Activated CD8-positive, alpha-beta memory T cell treated with anti-CD3 and anti-CD28 coated beads for 24 hours (primary cell): ENCODE measurements at regions not wholly inside any gene's neighbourhood (a gene's known extent, or its start where the extent isn't known, plus 50 kb on each side); places are given as distances from the start of the nearest gene placed in this dataset.

ENCODE experiments used
- DNase-seq: peaks from one replicate; pipeline ENCODE4 v3.0.0-alpha.2; 2020

DNA sequence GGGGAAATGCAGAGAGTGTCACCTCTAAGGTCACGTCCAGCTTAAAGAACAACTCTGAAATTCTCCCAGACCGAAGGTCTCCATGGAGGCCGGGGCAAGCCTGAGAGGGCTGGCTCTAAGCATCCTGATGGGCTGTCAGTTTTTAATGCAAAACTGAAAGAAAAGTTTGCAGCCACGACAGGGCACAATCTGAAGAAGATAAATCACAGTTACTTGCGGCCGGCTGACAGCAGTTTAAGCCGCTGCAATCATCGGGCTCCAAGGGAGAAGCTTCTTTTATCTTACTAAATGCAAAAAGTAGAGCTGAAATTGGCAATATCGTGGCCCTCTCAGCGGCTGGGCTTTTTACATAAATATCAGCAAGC lies 168.8 kb downstream of the CYLD start:
- no peak for DNase-seq

DNA sequence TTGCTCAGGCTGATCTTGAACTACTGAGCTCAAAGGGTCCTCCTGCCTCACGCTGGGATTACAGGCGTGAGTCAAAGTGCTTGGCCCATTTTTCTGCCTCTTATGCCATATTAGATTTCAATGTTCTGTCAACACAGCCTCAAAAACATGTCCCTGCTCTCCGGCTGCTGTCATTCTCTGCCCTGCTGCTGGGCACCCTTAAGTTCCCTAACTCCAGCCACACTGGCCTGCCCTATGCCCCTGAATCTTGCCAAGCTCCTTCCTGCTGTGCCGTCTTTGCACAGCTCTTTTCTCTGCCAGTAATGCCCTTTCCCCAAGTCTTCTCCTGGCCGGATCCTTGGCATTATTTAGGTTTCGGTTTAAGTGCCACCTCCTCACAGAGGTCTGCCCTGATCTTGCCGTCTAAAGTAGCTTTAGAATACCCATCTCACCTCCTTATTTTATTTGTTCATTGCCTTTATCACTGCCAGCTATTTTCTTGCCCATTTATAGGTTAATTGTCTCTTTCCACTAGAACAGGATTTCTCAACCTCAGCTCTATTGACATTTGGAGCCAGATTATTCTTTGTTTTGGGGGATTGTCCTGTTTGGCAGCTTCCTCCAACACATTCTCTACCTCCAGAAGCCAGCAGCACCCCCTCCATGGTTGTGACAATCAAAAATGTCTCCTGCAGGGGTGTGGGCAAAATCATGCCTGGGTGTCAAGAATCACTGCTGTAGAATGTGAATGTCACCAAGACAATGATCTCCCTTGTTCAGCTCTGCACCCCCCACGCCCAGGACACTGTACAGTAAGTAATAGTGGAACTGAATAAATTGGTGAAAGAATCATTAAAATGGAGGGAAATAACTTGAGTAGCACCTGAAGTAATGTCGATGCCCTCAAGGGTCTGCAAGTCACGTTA lies 168.2 kb downstream of the CYLD start:
- no peak for DNase-seq

DNA sequence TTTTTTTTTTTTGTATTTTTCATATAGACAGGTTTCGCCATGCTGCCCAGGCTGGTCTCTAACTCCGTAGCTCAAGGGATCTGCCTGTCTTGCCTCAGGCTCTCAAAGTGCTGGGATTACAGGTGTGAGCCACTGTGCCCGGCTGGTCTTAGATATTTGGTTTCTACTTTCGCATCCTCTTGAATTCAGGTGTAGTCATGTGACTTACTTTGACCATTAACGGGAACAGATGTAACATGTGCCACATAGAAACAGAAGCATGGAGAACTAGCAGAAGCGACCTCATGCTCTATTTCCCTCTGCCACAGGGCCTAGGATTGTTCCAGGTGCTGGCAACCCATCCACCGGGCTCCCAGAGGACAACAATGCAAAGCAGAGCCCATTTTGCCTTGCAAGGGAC lies 166.6 kb downstream of the CYLD start:
- DNase-seq = no peak

DNA sequence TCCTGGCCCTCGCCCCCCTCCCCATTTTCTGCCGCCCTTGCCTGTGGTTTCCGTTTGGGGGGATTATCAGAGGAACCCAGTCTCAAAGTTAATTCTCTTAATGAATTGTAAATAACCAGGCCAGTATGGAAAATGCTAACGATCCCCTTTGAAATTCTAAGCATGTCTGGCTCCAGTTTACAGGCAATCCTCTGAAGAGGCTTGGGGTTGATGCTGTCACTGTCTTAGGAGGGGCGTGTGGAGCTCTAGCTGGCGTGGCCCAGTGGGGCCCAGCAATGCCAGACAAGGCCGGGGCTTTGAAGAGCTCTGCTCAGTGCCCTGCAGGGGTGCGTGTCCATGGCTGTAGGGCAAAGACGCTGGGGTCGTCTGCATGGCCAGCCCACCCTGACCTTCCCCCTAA lies 164.6 kb downstream of the CYLD start:
- no peak for DNase-seq

DNA sequence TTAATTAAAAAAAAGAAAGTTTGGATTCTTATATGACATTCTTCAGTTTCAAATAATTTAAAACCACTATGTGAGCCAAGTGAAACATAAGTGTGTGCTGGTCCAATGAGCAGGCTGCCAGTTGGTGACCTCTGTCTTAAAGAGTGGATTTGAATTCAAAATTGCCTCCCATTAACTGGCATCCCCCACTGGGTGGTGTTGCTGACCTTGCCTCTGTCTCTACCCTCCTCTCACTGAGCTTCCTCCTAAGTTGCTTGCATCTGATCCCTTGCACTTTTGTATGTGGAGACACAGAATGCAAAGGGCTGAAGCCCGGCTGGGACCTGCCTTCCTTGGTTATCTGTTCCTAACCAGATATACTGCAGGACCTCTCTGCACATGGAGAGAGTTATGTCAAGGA lies 160.6 kb downstream of the CYLD start:
- DNase-seq = no peak

DNA sequence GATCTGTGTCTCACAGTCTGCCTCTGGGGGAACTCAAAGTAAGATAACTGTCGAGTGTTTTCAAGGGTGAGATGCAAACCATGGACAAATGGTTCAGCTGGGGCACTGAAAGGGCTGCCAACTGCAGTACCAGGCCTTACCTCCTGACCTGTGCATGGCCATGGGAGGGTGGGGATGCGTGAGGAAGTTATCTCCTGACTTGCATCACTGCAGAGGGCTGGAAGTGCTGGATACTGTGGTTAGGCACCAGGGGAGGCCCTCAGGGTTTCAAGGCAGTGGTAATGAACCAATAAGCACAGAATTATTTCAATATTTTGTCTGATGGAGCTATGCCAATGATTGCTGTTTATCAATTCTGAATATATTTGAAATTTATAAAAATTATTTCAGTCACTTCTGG lies 159.2 kb downstream of the CYLD start:
- no peak for DNase-seq

DNA sequence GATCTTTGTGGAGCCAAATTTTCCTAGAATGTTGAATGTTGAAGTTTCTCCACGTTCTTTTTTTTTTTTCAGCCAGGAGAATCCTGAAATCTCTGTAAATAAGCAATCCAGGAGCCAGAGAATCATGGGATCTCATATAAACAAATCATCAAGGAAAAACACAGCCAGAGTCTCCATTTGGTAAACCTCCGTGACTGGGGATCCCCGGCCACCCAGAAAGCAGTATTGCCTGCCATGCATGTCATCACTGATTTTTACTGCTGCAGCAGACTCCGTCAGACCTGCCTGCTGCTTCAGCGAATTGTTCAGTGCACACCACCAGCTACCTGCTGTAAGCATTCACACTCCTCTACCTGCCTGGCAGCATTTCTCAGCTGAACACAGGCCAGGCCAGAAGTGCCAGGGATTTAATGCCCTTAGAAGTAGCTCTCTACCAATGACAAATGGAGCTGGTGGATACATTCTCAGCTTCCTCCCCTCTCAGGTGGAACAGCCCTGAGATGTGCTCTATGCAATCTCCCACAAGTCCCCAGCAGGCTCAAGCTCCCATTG lies 158.6 kb downstream of the CYLD start:
- DNase-seq = no peak

DNA sequence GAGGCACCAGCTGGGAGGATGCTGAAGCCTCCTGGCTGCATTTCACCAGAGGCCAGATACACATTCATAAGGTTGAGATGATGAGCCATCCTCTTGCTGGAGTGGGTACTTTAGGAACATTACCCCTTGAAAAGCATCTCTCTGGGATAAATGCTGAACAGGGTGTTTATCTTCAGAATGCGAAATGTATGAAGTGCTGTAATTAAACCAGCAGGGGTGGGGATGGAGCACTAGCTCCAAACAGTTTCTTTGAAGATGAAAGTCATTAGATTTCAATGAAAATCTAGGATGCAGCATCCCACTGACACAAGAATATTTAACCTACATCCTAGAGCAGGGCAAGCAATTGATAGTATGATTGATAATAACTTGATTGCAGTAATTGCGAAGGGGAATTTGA lies 158.1 kb downstream of the CYLD start:
- DNase-seq = no peak

DNA sequence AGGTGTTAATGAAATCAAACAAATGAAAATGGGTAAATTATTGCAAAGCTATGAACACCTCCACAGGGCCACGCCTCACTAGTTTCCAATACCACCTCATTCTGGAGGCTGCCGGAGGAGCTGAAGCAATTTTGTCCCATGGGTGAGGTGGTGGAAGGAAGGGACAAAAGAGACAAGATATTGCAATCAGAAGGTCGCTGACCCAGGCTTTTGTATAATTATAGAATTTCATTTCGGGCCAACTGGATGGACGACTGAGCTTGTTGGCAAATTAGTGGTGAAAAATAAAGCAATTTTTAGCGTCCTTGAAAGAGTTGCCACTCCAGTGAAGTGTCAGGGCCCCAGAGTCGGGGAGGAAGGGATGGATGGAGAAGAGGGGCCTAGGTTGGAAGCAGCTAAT lies 147.9 kb downstream of the CYLD start:
- DNase-seq = no peak

DNA sequence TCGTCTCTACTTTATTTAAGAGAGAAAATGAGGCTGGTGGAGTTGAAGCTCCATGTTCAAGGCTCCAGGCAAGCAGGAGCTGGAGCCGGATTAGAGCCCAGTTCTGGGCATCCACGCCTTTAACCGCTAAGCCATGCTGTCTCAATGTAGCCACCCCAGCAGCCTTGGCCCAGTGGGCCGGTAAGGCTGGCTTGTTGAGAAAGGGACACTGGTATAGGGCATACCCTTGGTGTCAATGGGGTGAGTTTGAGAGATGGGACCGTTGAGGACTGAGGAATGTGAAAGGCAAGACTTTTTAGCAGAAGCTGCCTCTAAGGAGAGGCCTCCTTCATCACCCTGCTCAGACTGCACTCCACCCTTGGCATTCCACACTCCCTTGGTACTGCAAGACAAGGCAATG lies 147.4 kb downstream of the CYLD start:
- no peak for DNase-seq

DNA sequence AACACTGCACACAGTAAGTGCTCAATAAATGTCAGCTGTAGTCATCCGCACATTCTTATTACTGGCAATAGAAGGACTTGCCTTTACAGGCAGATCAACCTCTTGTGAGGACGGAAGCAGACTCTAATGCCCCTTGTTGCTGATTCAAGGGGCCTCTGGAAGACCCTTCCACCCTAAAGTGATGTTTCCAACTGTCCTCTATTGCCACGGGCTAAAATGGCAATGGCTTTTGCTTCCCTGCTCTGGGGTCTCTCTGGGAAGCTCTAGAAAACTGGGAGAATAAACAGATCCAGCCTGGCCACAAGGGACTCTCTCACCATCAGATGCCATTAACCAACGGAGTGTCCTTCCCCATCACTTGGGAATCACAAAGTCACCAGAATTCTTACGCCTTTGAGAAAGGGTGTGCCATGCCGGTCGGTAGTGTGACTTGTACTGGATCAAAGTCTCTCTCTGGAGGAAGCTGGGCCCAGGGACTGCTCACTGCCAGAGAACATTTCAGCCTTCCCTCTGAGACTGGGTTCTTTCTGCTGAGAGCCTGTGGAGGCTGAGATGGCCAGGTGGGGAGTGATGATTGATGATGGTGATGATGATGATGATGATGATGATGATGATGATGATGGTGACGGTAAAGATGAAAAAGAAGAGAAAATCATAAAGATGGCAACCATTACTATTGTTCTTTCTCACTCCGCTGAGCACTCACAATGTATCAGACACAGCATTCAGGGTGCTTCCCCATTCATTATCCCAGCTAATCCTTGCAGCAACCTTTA lies 146.8 kb downstream of the CYLD start:
- no peak for DNase-seq

DNA sequence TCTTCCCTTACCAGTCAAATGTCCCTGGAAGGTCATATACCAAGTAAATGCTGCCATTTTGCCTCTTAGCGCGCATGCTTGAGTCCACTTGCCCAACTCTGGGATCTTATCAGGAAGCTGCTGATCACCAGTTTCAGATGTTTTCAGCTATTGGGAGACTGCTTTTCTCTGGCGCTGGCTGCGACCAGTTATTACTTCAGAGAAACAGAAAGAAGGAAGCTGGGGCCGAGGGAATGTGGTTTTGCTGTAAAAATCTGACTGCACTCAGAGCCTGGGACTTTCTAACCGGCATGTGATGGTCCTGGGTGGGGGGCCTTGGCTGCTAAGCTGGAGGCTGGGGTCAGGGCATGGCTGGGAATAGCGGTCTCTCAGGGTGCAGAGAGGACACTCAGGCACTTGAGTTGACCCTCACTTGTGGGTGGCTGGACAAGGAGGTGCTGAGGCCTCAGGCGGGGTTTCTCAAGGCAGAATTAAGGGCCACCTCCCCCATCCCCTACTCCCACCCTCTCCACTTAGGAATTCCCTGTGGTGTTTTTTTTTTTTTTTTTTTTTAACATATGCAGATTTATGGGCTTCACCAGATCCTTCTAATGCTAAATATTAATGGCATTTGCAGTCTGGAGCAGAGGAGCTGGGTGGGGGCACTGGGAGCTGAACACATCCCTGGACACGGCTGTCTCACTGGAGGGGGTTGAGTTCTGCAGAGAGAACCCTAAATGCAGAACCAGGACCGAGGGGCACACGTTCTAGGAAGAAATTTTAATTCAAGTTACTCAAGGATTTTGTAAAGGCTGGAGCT lies 145.8 kb downstream of the CYLD start:
- DNase-seq = no peak

DNA sequence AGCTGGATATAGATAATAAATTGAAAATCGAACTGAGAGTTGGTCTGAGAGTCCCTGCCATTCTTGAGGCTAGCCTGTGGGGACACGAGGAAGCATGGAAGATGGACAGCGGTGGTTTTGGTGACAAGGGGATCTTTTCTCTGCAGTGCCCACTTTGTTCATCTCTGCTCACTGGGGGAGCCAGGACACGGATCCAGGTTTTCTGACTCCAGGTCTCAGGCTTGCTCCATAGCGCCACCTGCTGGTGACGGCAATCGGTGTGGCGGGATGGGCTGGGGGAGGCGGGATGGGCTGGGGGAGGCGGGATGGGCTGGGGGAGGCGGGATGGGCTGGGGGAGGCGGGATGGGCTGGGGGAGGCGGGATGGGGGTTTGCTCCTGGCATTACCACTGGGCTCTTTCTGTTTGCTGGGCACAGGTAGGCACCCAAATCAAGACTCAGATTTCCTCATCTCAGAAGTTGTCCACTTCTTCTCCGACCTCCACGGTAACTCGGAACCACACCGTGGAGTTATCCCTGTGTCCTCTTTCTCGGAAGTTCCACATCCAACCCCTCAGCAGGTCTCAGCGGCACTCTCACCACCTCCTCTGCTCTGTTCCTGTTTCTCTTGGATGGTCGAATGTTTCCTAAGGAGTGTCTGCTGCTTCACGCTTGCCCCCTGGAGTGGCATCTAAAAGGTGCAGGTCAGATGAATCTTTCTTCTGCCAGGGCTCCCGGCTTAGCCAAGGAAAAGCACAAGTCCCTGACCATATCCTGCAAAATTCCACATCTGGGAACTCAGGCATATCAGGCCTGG lies 142.4 kb downstream of the CYLD start:
- DNase-seq = no peak

DNA sequence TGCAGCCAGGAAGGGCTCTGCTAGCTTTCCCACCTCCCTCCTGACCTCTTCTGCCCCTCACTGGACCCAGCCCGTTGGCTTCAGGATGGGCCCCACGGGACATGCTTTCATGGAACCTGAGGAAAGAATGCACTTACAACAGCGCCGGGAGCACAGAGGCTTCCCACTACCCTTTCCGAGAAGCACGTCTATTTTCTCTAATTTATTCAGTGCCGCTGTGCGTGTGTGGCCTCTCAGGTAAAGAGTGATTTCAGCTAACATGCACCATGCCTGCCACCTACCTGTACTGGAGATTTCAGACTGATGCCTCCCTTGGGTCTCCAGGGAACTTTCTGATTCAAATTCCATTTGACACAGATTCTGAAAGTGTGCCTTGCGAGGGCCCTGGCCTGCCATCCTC lies 140.1 kb downstream of the CYLD start:
- no peak for DNase-seq

DNA sequence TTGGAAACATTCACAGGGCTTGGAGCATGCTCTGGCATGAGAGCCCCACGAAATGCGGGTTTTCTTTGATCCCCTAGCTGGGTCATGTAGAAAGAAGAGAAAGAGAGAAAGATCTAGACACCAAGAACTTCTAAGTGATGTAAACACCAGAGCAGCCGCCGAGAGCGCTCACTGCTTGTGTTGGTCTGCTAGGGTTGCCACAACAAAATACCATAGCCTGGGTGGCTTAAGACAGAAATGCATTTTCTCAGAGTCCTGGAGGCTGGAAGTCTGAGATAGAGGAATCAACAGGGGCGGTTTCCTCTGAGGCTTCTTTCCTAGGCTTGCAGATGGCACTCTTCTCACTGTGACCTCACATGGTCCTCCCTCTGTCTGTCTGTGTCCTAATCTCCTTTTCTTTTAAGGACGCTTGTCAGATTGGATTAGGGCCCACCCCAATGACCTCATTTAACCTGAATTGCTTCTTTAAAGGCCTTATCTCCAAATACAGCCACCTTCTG lies 139.5 kb downstream of the CYLD start:
- DNase-seq = no peak

DNA sequence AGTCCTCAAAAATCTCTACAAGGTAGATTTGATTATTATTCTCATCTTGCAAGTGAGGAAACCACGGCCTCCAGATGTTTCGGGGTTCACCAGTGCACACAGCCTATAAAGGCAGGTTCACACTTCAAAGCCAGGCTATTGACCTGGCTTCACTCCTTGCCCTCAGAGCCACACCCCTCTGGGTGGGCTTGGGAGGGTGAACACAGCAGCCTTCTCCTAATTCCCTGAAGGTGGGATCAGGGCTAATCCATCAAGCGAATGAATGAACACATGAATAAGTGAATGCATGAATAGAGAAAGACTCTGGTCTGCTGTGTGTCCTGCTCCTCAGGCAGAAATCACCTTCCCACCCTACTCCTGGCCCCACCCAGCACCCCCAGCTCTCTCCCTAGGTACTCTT lies 139.0 kb downstream of the CYLD start:
- DNase-seq = no peak

DNA sequence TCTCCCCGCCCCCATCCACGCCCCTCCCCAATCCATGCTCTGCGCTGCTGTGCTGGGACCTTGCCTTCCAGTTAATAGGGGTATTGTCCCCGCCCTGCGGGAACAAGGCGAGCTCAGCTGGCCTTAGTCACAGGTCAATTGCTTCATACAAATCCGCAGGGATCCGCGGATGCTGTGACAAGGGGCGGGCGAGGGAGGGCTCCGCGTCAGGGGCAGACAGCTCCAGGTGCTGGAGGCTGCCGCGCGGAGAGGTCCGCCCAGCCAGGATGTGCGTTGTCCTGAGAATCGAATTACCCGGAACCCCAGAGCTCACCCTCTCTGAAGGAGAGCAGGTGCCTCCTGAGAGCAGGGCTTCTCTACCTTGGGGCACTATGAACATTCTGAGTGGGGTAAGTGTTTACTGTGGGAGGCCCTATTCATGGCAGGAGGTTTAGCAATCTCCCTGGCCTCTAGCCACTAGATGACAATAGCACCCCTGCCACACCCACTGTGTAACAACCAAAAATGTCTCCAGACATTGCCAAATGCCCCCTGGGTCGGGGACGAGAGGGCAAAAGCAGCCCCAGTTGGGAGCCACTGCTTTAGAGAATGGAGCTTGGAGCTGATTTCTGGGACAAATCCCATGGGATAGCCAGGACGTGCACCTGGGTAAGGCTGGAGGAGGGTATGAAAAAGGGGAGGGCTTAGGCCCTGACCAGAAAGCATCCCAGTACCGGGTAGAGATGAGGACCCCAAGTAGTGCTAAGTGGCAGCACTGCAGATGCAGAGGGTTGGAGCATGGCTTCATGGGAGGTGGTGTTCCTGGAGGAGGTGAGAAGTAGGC lies 138.2 kb downstream of the CYLD start:
- DNase-seq = no peak

DNA sequence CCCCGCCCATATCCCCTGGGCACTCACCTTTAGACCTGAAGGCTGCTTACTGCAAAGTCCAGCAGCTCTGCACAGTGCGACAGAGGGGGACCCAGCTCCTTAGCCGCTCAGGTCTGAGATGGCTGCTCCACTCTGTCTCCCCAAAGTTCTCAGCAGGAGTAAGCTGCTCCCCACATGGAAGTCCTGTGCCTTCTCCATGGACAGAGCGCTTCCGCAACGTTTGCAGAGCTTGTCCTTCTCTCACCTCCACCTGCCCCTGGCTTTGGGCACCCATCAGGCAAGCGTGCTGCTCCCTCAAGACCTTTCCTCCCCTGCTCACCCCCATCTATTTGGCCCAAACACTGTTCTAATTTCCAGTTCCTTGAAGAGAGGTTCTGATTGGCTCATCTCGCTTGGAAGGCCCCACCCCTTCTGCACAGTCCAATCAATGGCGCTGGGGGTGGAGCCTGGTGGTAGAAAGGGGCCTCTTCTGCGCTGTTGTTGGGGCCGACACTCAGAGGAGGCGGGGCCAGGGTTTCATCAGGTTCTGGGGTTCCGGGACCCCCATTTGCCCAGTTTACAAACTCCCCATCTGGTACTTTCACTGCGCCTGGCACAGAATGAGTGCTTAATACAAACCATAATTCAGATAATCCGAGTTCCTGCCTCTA lies 137.2 kb downstream of the CYLD start:
- DNase-seq = no peak

DNA sequence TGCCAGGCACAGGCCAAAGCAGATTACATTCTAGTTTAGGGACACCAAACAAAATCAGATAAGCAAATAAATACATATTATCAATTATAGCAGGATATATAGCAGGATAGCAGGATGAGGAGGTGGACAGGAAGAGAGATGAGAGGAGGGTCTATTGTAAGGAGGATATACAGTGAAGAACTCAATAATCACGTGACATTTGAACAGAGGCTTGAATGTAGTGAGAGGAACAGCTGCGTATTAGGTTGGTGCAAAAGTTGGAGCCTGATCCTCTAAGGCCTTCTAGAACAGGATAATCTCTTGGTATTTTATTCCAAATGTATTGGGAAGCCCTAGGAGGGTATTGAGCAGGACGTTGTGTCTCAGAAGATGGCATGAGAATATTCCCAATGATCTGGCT lies 136.7 kb downstream of the CYLD start:
- no peak for DNase-seq

DNA sequence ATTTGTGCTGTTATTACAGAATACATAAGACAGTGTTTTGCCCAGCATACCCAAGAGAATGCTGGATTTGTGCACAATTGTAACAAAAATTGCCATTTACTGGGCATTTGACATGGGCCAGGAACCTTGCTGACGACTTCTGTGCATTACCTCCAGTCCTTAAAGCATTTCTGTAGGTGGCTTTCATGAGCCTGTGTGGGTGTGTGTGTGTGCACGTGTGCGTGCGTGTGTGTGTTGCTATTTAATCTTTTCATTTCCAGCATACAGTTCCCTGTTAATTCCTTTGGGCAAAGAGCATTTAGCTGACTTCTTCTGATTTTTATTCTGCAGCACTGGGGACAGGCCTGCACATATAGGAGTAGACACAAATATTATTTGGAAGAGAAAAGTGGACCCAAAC lies 134.4 kb downstream of the CYLD start:
- no peak for DNase-seq

DNA sequence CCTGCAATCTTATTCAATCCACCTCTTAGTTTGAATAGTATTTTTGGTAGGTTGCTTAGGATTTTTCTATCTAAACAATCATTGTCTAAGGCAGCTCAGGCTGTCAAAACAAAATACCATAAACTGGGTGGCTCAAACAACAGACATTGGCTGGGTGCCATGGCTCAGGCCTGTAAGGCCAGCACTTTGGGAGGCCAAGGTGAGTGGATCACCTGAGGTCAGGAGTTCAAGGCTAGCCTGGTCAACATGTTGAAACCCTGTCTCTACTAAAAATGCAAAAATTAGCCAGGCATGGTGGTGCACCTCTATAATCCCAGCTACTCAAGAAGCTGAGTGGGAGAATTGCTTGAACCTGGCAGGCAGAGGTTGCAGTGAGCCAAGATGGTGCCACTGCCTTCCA lies 126.7 kb downstream of the CYLD start:
- DNase-seq = no peak
